ENCODE measurements at regions not wholly inside any gene's neighbourhood (a gene's known extent, or its start where the extent isn't known, plus 50 kb on each side); places are given as distances from the start of the nearest gene placed in this dataset.
"Not testable (repeated sequence)": the region's sequence is repeated elsewhere in the genome, so short reads cannot be mapped to it uniquely, and the experiment has no call there.

DNA sequence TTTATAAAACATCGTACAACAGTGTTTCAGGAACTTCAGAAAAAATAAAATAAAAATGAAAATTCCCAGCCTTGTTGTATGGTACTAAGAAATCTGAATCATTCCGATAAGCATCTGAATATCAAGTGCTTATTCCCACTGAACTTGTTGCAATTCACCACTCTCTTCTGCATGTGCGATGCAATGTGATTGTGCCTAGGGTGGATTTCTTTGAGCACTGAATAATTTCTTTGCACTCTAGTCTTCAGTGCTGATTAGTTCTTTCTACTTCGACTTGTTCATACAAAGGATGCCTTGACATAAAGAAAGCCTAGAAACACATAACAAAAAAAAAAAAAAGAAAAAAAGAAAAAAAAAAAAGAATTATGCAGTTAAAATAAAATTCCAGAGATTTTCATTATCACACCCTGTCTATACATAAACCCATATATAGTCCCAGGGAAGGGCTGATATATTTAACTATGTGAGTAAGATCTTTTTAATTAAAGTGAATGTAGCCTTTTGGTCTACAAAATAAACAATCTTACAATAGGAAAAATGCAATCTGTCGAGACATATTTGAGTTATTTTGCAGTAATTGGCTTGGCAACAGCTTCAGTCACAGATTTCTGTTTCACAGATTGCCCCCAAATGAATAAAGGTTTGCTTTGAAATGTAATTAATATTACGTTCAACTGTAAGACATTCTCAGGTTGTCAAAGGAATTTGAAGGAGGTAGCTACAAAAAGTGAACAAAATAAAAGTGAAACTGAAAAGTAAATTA is 1118.9 kb upstream of the CELF2 start:
- no peak for DNase-seq (ENCODE audit: low read depth in 2 of 2)

GRCh38 chr10:9900751-9901150 is 1116.9 kb upstream of the CELF2 start:
- DNase-seq (ENCODE audit: low read depth in 2 of 2) = no peak

- DNase-seq (ENCODE audit: low read depth in 2 of 2) = no peak
These were observed 1115.7 kb upstream of the CELF2 start for GRCh38 chr10:9901971-9902370.

DNA sequence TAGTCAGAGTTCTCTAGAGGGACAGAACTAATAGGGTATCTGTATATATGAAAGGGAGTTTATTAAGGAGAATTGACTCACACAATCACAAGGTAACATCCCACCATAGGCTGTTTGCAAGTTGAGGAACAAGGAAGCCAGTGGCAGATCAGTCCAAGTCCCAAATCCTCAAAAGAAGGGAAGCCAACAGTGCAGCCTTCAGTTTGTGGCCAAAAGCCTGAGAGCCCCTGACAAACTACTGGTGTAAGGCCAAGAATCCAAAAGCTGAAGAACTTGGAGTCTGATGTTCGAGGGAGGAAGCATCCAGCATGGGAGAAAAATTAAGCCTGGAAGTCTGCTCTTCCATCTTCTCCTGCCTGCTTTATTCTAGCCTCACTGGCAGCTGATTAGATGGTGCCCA is 1107.2 kb upstream of the CELF2 start:
- no peak for DNase-seq (ENCODE audit: low read depth in 2 of 2)

DNA sequence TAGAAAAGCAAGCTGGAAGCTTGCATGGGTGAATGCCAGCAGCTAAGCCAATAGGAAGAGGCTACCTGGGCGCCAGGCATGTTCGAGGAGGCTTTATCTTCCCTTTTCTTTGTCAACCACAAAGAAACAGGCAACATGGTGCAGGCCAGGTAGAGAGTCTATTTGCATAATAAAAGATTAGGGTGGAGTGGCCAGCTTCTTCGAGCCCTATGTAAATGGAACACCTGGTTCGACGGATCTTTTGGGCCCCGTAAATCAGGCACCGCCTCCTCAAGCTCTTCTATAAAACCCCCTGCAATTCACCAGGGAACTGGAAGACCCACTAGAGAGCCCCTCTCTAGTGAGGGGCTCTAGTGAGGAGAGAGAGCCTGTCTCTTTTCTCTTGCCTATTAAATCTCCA is 1106.2 kb upstream of the CELF2 start:
- DNase-seq (ENCODE audit: low read depth in 2 of 2) = no peak

GRCh38 chr10:9913876-9914514 is 1103.7 kb upstream of the CELF2 start:
- DNase-seq (ENCODE audit: low read depth in 2 of 2) = no peak

DNA sequence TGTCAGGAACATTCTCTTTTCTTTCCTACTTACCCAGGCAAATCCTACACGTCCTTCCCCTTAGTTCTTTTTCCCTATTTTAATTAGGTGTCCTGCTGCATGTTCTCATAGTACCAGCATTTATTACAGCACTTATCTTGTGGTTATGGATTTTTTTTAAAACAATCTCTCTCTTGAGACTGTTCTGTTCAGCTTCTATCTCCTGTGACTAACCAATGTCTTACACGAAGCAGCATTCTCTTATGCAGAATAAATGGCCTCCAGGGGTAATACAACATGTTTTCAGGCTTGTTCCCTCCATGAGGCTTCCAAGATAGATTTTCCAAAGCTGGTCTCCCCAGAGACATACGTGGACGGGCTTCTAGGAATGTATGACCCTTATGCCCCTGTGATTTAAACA is 1096.1 kb upstream of the CELF2 start:
- no peak for DNase-seq (ENCODE audit: low read depth in 2 of 2)

- DNase-seq (ENCODE audit: low read depth in 2 of 2) = no peak
These were observed 1095.4 kb upstream of the CELF2 start for GRCh38 chr10:9922126-9922870.

- DNase-seq (ENCODE audit: low read depth in 2 of 2) = no peak
These were observed 1091.7 kb upstream of the CELF2 start for GRCh38 chr10:9926003-9926402.

- no peak for DNase-seq (ENCODE audit: low read depth in 2 of 2)
These were observed 1090.8 kb upstream of the CELF2 start for GRCh38 chr10:9926881-9927280.

DNA sequence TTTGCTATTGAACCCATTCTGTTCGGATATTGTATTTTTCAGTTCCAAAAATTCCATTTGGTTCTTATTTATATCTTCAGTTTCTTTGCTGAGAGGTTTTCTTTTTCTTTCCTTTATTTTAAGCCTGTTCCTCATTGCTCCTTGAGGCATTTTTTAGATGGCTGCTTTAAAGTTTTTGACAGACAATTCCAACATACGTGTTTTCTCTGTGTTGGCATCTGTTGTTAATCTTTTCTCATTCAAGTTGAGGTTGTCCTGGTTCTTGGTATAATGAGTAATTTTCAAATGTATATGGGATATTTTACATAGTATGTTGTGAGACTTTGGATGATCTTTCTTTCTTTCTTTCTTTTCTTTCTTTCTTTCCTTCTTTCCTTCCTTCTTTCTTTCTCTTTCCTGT is 1078.0 kb upstream of the CELF2 start:
- DNase-seq (ENCODE audit: low read depth in 2 of 2) = no peak

GRCh38 chr10:9944690-9945089 is 1073.0 kb upstream of the CELF2 start:
- DNase-seq (ENCODE audit: low read depth in 2 of 2) = no peak

DNA sequence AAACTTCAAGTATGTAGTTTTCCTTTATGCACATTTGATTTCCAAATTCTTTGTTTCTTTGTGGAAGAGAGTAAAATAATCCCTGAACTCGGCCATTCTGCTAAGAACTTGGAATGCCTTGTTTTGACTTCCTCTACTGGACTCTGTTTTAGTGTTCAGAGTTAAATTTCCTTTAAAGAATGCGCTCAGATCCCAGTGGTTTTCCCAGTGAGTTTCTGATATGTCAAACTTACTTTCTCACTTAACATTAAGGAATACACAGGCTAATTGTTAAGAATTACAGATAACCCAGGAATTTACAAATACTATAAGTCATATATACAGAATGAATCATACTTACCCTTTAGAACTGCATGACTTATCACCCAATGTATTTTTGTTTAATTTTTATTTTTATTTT is 1067.6 kb upstream of the CELF2 start:
- DNase-seq (ENCODE audit: low read depth in 2 of 2) = no peak

DNA sequence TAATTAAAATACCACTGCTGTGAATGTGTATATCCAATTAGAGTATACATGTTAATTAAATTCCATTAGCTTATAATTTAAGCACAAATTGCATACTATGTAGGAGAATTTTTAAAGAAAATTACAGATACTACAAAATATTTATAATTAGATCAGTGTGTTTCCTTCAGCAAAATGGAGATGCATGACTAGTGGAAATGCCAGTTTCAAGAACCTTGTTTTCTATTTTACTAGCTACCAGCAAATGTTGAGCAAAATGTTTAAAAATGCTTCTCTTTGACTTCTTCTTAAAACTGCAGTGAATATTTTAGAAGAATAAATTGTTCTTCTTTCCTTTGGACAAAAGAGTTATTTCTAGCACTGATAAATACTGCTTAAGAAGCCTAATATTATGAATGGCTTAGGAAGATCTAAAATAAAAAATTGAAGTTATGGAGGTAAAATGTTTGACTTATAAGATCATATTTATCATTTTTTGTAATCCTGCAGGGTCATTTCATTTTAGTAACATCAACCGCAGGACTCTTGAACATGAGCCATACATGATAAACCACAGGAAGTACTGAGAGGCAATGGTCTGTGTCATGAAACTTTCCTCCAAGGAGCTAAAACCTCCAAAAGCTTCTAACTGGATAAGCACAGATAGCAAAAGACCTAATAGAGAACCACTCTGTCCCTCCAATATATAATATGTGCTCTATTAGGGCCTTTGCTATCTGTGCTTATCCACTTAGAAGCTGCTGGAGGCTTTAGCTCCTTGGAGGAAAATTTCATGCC is 1066.0 kb upstream of the CELF2 start:
- DNase-seq (ENCODE audit: low read depth in 2 of 2) = no peak

GRCh38 chr10:9957351-9957750 is 1060.3 kb upstream of the CELF2 start:
- no peak for DNase-seq (ENCODE audit: low read depth in 2 of 2)

- not testable (repeated sequence) for DNase-seq (ENCODE audit: low read depth in 2 of 2)
These were observed 1059.8 kb upstream of the CELF2 start for GRCh38 chr10:9957876-9958275.

GRCh38 chr10:9965341-9965740 is 1052.3 kb upstream of the CELF2 start:
- DNase-seq (ENCODE audit: low read depth in 2 of 2) = no peak

DNA sequence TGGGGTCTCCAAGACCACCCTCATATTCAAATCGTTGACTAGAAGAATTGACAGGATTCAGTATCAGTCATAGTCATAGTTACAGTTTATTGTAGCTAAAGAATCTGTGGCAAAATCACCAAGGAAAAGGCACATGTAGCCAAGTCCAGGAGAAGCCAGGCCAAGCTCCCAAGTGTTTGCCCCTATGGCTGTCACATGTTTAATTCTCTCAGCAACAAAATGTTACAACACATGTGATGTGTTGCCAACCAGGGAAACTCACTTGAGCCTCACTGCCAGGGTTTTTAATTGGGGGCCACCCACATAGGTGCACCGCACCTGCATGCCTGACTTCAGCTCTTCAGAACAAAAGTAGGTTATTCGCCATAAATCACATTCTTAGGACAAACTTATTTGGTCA is 1030.9 kb upstream of the CELF2 start:
- no peak for DNase-seq (ENCODE audit: low read depth in 2 of 2)

DNA sequence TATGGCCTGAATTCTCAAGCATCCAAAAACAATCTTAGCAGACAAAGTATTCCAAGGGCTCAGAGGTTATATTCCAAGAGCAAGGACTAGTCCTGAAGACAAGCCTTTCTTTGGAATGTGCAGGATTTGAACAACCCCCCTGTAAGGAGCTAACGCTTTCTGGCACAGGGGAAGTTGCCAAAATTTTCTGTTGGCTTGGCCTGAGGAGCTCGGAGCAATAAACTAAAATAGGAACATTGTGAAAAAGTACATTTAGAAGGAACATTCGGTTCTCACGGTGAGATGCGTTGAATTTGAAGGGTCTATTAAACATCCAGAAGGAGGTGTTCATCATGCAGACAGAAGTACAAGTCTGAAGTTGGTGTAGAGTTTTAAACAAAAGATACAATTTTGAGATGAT is 1030.5 kb upstream of the CELF2 start:
- DNase-seq (ENCODE audit: low read depth in 2 of 2) = no peak

- no peak for DNase-seq (ENCODE audit: low read depth in 2 of 2)
These were observed 1025.0 kb upstream of the CELF2 start for GRCh38 chr10:9992661-9993060.

DNA sequence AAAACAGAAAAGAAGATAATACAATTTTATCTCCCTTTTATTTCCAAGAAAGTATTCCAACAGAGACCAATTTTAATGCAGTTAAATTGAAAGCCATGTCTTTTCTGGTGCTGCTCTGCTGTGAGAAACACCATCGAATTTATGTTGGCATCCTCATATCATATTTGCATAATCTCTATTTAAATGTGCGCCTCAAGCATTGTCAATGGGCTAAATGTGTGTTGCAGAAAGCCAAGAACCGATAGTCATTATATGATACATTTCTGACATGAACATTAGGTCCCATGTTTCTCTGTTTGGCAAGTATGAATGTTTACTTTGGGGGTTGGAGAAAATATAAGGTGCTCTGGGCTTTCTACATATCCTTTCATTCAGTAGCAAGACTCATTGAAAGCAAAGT is 1023.5 kb upstream of the CELF2 start:
- DNase-seq (ENCODE audit: low read depth in 2 of 2) = no peak

DNA sequence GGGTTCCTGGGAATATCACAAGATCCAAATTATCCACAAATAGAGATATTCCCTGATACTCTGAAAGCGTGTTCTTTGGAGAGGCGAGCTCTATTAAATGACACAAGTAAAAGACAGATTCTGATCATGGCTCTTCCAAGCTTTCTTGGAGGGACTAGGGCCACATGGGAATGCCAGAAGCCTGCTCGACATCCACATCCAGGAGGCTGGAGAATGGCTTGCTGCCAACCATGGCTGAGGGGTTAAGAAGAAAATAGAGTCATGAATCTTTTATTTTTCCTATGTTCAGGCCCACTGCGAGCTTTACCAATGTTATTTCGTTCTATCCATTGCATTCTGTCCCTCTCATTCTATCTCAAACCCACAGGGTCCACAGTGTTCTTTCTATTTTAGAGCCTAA is 1018.0 kb upstream of the CELF2 start:
- no peak for DNase-seq (ENCODE audit: low read depth in 2 of 2)
